ENCODE measurements at regions not wholly inside any gene's neighbourhood (a gene's known extent, or its start where the extent isn't known, plus 50 kb on each side); places are given as distances from the start of the nearest gene placed in this dataset.

DNA sequence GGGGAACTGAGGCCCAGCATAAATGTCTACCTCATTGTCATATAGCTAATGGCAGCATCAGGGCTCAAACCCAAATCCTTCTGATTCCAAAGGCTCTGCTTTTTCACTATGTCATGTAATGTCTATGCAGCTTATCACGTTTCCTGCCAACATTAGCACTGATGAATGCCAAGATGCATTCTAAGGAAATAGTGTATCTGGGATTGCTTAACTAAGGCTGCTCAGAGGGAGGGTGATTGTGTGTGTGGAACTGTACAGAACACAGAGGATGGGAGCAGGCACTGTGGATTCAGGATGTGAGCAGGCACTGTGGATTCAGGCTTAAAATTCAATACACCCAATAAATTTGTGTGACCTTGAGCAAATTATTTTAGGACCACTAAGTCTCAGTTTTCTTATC lies 456.4 kb upstream of the DEPDC1 start:
- Histone ChIP-seq H3K27ac (no peak overlapping the region), H3K9me3 (no peaks in the 10 kb centered on the region), H3K36me3 (no peaks in the 10 kb centered on the region), H3K27me3 (no peaks in the 10 kb centered on the region), H3K4me1 (ENCODE audit: insufficient read depth) (no peaks in the 10 kb centered on the region), H3K4me3 (no peak overlapping the region)
- TF ChIP-seq, protein P1, sequence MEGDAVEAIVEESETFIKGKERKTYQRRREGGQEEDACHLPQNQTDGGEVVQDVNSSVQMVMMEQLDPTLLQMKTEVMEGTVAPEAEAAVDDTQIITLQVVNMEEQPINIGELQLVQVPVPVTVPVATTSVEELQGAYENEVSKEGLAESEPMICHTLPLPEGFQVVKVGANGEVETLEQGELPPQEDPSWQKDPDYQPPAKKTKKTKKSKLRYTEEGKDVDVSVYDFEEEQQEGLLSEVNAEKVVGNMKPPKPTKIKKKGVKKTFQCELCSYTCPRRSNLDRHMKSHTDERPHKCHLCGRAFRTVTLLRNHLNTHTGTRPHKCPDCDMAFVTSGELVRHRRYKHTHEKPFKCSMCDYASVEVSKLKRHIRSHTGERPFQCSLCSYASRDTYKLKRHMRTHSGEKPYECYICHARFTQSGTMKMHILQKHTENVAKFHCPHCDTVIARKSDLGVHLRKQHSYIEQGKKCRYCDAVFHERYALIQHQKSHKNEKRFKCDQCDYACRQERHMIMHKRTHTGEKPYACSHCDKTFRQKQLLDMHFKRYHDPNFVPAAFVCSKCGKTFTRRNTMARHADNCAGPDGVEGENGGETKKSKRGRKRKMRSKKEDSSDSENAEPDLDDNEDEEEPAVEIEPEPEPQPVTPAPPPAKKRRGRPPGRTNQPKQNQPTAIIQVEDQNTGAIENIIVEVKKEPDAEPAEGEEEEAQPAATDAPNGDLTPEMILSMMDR (IDR thresholded peaks at IDR 0.05): no peak
- TF ChIP-seq EP300 (IDR thresholded peaks at IDR 0.05) (no peak), POLR2A (IDR thresholded peaks at IDR 0.05) (no peak)
- intact Hi-C loops (cut with DNase I): no loop called here
- WGBS, 3 donors: 33 to 51% (median 43%) methylated on average over 1 of the region's 1 CpG
- DNase-seq: no peak

DNA sequence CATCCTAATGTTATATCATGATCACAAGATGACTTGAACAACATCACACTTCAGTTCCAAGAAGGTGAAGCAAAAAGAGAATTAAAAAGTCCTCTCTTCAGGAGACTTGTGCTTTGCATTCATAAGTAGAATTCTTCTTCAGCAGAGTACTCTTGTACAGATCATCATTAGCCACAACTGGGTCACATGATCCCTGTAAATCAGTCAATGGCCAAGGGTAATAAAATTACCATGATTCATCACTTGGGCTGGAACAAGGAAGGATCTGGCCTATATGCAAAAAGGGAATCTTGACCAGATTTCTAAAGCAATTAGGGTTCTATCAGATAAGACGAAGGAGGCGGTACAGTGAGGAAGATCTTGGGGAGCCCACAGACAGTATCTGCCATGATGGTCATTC lies 458.0 kb upstream of the DEPDC1 start:
- Histone ChIP-seq H3K27ac (no peak overlapping the region), H3K27me3 (no peaks in the 10 kb centered on the region), H3K9me3 (no peaks in the 10 kb centered on the region), H3K4me3 (no peak overlapping the region), H3K4me1 (ENCODE audit: insufficient read depth) (no peaks in the 10 kb centered on the region), H3K36me3 (no peaks in the 10 kb centered on the region)
- TF ChIP-seq EP300 (IDR thresholded peaks at IDR 0.05) (no peak), POLR2A (IDR thresholded peaks at IDR 0.05) (no peak)
- TF ChIP-seq, protein P1 (IDR thresholded peaks at IDR 0.05): no peak
- no peak for DNase-seq
- WGBS, 3 donors: 81 to 93% (median 92%) methylated on average over 2 of the region's 2 CpGs
- intact Hi-C loops (cut with DNase I): no loop called here

DNA sequence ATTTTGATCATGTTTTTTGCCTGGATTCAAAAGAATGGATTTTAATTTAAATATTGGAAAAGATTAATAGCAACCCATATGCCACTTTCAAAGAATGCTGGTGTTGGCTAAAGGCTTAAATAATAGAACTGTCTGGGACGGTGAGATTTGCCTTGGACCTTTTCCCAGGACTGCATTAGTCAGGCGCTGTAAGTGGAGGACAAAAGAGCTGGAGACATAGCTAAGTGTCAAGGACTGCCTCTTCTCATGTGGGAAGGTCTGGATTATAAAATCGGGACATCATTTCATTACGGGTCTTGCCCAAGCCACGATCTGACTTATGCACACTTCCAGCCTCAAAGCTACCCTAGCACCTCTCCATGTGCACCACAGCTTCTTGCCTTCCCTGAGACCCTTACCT lies 458.5 kb upstream of the DEPDC1 start:
- H3K4me1 ChIP-seq (ENCODE audit: insufficient read depth): no peaks in the 10 kb centered on the region
- TF ChIP-seq POLR2A (IDR thresholded peaks at IDR 0.05) (no peak), EP300 (IDR thresholded peaks at IDR 0.05) (no peak)
- TF ChIP-seq, protein P1 (IDR thresholded peaks at IDR 0.05): no peak
- intact Hi-C loops (cut with DNase I): no loop called here
- H3K27ac ChIP-seq: no peak overlapping the region
- H3K27me3 ChIP-seq: no peaks in the 10 kb centered on the region
- DNase-seq: no peak
- H3K36me3 ChIP-seq: no peaks in the 10 kb centered on the region
- no peaks in the 10 kb centered on the region for H3K9me3 ChIP-seq
- H3K4me3 ChIP-seq: no peak overlapping the region
- WGBS, 3 donors: 58 to 65% (median 64%) methylated on average over 5 of the region's 5 CpGs

DNA sequence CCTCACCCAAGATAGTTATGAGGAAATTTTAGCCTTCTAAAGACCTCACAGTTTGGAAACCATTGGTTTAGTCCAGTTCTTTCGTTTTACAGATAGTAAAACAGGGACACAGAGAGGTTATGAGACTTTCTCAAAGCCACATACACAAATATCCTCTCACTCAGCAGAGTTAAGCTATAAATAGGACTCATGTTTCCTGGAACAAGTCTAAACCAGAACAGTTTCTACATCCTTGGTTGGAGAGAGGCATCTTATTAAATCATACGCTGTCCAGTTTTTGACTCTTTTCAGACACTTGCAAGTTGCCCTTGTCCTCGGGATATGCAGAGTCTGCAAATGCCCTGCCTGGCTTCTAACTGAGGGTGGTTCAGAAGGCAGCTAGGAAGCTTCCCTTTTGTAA lies 462.1 kb upstream of the DEPDC1 start:
- no peaks in the 10 kb centered on the region for H3K36me3 ChIP-seq
- no peaks in the 10 kb centered on the region for H3K9me3 ChIP-seq
- no peak overlapping the region for H3K27ac ChIP-seq
- no peaks in the 10 kb centered on the region for H3K4me1 ChIP-seq (ENCODE audit: insufficient read depth)
- intact Hi-C loops (cut with DNase I): no loop called here
- no peak for DNase-seq
- H3K4me3 ChIP-seq: no peak overlapping the region
- H3K27me3 ChIP-seq: no peaks in the 10 kb centered on the region
- no peak for TF ChIP-seq POLR2A (IDR thresholded peaks at IDR 0.05)
- 58 to 69% (median 60%) methylated on average over 3 of the region's 3 CpGs for WGBS, 3 donors

DNA sequence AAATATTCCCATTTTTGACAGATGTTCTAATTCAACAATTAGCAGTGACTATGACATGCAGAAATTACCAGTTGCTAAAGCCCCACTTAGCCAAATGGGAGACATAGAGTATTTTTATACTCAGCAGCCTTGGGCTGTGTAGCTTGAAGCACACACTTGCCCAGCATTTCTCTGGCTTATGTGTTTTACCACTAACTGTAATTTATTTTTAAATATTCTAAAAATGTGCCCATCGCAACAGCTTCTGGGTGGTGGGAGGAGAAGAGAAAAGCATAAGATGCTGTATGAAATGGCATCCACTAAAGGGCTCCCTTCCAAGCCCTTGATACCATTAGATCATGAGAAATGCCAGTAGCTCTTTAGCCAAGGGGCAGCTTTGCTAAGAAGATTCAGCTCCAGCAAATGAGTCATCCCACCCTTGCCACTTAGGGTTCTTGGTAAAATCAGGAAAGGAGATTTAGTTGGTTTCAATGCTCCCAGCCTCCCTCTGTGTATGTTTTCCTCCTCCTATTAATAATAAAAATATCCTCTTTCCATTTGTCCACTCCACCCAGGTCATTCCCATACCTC lies 462.7 kb upstream of the DEPDC1 start:
- H3K4me3 ChIP-seq: no peak overlapping the region
- no peaks in the 10 kb centered on the region for H3K4me1 ChIP-seq (ENCODE audit: insufficient read depth)
- no peak for TF ChIP-seq EP300 (IDR thresholded peaks at IDR 0.05)
- intact Hi-C loops (cut with DNase I): no loop called here
- WGBS, 3 donors: 74 to 79% (median 77%) methylated on average over 1 of the region's 1 CpG
- no peaks in the 10 kb centered on the region for H3K27me3 ChIP-seq
- no peaks in the 10 kb centered on the region for H3K9me3 ChIP-seq
- DNase-seq: no peak
- H3K36me3 ChIP-seq: no peaks in the 10 kb centered on the region
- H3K27ac ChIP-seq: no peak overlapping the region
